HG03565 (cell line): ENCODE measurements at regions not wholly inside any gene's neighbourhood (a gene's known extent, or its start where the extent isn't known, plus 50 kb on each side); places are given as distances from the start of the nearest gene placed in this dataset.

Source experiments
- ATAC-seq: cut with Tn5 transposase; IDR thresholded peaks from one replicate; pipeline ENCODE4 v1.9.1; 2021; ENCODE audit warnings: mild to moderate bottlenecking, moderate library complexity; ENCODE audit not compliant: unreplicated experiment

DNA sequence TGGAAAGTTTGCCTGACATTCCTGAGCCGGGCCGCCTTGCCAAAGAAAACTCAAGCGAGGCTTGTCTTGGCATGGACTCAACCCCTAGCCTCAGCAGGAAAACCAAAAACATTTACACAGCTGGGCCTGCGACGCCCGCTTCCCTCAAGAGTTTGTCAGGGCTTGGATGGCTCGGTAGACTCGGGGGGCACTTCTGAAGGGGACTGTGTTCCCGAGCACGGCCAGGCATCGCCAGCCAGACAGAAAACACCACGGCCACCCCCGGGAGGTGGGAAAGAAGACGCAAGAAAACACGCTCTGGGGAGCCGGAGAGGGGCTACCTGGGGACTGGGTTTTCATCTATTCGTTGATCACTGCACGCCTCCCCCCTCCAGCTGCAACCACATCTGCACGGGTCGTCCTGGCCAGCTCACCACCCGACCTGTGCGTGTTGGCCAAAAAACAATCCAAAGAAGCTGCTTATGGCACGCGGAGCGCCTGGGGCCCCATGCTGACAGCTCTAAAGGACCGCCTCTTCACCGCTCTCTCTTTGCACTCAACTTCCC, 380.7 kb downstream of the MN1 start:
- no peak for ATAC-seq

GRCh38 chr22:27422442-27422841, 379.1 kb downstream of the MN1 start:
- no peak for ATAC-seq

GRCh38 chr22:27424319-27424718, 377.2 kb downstream of the MN1 start:
- ATAC-seq = no peak

DNA sequence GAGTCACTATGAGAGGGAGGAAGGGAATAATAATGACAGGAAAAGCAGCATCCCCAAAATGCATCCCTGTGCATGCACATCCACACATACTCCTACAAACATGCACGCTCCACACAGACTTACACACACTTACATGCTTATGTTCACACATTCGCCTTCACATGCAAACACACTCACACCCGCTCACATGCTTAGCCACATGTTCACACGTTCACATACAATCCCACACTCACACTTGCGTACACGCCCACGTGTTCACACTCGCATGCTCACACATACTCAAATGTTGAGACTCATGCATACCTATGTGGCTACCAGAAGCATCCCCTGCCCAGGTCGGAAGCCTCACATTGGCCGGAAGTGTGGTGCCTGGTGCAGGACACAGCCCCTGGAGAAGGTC, 372.1 kb downstream of the MN1 start:
- ATAC-seq = no peak

DNA sequence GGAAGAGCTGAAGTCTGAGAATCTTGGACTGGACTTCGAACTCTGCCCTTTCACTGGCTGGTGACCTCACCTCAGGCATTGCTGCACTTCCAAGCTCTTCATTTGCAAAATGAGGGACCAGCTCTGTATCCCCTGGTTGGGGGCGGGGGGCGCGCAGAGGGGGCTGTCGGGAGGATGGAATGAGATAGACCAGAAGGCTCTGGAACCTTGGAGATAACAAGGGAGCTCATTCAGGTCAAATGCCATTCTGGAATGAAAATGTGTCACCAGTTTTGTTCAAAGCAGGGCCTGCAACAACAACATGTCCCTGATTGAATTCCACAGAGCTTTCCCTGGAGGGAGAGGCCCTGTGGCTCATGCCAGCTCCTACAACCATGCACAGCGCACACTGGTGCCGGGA, 370.5 kb downstream of the MN1 start:
- ATAC-seq = no peak

GRCh38 chr22:27431896-27432295, 369.7 kb downstream of the MN1 start:
- ATAC-seq = no peak

GRCh38 chr22:27433099-27433498, 368.5 kb downstream of the MN1 start:
- no peak for ATAC-seq

GRCh38 chr22:27433585-27434190, 367.9 kb downstream of the MN1 start:
- ATAC-seq = no peak

- no peak for ATAC-seq
Measured at GRCh38 chr22:27434898-27435297, 366.7 kb downstream of the MN1 start.

- no peak for ATAC-seq
Measured at GRCh38 chr22:27435844-27436576, 365.5 kb downstream of the MN1 start.

GRCh38 chr22:27436591-27436990, 365.0 kb downstream of the MN1 start:
- no peak for ATAC-seq

GRCh38 chr22:27437570-27437969, 364.0 kb downstream of the MN1 start:
- no peak for ATAC-seq

GRCh38 chr22:27438271-27438980, 363.1 kb downstream of the MN1 start:
- ATAC-seq = no peak

GRCh38 chr22:27439131-27439530, 362.4 kb downstream of the MN1 start:
- ATAC-seq = no peak

DNA sequence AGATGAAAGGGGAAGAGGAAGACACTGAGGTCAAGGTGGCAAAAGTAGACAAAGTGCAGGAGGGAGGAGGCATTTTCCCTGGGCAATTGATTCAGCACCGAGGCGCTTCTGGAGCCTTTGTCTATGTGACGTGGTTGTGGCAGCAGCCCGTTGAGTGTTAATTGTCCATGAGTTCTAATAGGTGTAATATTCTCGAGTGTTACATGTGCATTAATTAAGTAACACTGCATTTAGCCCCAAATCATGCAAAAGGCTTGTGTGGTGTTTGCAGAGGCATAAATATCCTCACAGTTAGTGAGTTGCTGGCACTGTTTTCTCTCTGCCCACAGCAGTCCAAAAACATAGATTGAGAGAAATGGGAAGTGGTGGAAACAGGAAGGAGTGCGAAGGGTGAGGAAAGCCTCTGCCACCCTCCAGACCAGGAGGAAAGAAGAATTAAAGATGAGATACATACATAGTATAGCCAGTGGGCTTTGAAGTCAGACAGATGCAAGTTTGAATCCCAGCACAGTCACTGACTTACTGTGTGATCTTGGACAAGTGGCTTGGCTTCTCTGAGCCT, 361.2 kb downstream of the MN1 start:
- no peak for ATAC-seq

GRCh38 chr22:27441706-27442475, 359.7 kb downstream of the MN1 start:
- no peak for ATAC-seq

DNA sequence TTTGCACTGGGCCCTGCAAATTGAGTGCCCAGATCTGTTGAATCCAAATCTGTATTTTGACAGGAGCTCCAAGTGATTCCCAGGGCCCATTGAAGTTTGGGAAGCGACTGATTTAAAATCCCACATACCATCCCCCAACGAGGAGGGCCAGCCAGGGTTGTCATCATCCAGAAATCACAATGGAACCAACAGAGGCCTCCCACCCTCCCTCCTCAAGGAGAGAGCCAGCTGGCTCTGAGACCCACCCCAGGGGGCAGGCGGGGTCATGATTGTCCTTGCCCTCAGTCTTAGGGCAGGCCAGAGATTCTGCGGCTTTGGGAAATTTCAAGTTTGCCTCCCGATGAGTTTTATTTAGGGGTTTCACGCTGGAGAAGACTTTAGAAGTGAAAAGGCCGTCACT, 358.2 kb downstream of the MN1 start:
- no peak for ATAC-seq

GRCh38 chr22:27445881-27446280, 355.7 kb downstream of the MN1 start:
- no peak for ATAC-seq

DNA sequence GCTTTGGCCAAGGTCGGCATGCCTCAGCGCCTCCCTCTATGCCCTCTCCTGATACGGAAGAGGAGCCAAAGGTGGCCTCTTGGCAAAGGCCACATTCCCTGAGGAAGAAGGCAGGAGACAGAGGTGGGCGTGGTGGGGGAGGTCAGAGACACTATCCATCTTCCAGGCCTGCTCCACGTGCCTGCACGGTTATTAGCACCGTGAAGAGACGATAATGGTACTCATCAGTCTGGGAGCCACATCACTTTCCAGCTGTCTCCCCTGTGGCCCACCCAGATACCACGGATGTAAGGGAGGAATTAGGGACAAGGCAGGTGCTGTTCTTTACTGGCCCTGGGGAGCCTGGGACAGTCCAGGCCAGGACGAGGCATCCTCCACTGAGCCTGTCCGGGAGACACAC, 354.3 kb downstream of the MN1 start:
- no peak for ATAC-seq

DNA sequence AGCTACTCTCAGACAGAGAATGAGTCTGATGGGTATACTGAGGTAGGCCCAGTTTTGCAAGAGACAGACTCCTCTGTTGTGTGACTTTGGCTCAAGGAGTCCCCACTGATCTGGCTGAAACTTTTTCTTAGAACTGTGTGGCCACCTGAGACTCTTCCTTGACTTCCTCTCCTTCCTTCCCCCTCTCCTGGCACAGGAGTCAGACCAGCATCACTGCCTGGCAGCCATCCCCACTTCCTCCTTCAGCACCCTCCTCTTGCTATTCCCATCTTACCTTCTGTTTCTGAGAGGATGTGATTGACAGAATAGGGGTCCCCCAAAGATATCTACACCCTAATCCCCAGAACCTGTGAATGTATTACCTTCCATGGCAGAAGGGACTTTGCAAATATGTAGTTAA, 351.1 kb downstream of the MN1 start:
- ATAC-seq = no peak

GRCh38 chr22:27452245-27452644, 349.3 kb downstream of the MN1 start:
- no peak for ATAC-seq
